ENCODE measurements at regions not wholly inside any gene's neighbourhood (a gene's known extent, or its start where the extent isn't known, plus 50 kb on each side); places are given as distances from the start of the nearest gene placed in this dataset.

DNA sequence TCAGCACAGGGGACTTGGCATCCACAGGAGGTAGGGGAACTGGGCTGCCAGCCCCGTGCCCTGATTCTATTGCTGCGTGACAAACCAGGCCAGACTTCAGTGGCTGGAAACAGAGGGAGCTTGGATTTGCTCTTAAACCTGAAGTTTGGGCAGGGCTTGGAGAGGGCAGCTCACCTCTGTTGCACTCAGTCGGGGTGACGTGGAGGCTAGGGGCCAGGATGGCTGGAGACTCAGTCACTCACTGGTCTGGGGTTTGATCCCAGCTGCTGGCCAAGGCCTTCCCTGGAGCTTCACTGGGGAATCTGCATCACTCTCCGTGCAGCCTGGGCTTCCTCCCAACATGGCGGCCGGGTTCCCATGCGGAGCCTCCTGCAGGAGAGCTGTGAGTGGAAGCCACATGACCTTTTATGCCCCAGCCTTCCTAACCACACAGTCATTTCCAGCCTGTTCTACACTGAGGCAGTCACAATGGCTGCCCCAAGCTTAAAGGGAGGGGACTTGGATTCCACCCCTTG lies 175.2 kb upstream of the HDAC4 start:
- no peak for DNase-seq

- no peak for DNase-seq
Observed at GRCh38 chr2:239574434-239575156, 173.8 kb upstream of the HDAC4 start.

- no peak for DNase-seq
Observed at GRCh38 chr2:239574054-239574433, 173.2 kb upstream of the HDAC4 start.

DNA sequence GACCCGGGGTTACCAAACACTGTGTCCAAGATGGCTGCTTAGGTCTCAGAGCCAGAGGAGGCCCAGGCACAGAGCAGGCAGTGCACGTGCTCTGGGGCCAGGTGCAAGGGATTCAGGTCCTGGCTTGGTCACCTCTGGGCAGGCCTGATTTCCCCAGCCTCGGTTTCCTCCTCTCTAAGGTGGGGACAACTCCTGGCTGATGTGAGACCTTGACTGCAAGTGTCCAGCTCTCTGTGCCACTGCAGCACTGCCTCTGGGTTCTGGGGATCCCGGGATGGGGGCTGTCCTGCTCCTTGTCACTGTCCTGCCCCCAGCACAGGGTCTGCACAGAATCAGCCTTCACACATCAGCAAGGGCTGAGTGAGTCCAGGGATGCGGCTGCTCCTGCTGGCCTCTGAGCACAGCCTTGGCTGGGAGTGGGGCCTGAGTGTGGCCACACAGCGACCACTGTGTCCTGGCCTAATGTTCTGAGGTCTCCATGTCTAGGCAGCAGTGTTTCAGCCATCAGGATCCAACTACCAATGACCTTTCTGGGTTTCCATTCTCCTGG lies 170.2 kb upstream of the HDAC4 start:
- no peak for DNase-seq

- no peak for DNase-seq
Observed at GRCh38 chr2:239570216-239570925, 169.6 kb upstream of the HDAC4 start.

DNA sequence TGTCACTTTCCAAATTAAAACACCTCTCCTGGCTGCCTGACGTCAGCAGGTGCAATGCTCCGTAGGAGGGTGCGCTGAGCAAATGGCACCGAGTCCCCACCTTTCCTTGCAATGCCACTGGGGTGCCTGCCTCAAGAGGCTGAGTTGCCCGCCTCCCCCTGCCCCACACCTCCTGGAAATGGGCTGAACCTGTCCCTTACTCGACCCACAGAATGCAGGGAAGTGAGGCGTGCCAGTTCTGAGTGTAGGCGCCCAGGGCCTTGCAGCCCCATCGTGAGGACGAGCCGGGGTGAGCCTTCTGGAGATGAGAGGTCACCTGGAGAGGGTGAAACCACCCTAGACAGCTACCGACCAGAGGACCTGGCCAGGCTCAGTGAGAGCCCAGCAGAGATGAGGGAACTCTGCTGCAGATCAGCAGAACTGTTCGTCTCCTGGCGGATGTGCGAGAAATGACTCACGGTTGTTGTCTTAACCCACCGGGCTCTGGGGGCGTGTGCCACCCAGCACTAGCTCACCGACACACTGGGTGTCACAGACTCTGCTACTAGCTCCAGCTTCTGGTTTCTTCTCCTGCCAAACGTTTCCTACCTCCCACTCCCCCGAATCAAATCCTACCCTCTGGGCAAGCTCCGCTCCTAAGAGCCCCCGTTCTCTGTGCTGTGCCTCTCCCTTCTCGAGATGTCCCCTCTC lies 168.7 kb upstream of the HDAC4 start:
- DNase-seq, result no peak

DNA sequence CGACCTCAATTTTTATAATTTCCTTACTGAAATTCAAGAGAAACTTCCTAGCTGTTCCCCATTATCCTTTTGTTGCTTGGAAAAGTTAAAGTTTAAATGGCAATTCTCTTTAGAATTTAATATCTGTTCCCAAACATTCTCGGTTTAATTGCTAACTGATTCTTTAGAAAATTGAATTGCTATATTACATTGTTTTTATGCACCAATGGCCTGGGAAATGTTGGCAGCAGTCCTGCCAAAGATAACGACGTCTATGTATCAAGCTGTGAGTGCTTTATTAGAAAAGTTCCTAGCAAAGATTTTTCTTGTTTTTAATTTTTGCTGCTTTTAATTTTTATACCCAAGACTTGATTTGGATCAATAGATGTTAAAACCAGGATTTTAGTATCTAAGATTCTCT lies 167.8 kb upstream of the HDAC4 start:
- DNase-seq, result no peak

DNA sequence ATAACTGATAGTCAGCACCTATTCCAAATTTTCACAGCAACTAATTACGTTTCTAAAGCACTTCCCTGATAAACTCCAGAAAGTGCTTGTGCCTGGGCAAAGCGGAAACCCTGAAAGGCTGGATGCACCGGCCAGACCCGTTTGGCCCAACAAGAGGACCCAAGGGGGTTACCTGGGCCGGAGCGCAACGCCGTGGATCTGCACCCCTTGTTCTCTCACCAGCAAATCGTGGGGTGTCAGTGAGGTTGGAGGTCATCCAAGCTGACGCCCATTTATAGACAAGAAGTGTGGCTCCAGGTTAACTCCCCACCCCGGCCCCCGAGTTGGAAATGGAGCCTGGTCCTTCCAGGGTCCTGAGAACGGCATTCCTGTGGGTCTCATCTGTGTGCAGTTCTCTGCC lies 167.0 kb upstream of the HDAC4 start:
- DNase-seq, result no peak

DNA sequence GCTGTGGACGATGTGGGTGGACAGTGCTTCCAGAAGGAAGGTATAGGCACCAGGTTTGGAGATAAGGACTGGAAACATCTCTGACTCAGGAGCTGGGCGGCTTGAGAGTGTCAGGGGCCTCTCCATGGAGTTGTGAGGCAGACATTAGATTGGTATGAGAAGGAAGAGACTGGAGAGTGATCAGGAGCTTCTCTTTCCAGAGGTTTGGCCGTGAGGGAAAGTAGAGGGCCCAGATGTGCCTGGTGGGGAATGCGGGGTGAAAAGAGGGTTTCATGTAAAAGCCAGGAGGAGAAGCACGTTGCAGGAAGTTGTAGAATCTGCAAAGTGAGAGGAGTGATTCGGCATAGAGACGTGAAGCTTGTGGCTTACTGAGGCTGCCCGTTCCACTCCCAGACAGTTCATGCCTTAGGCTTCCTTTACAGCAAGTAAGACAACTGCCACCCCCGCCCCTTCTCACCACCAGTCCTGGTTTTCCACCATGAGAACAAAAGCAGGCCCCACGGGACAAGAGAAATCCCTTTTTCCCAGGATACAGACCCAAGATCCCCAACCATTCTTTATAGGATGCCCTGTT lies 166.3 kb upstream of the HDAC4 start:
- no peak for DNase-seq

DNA sequence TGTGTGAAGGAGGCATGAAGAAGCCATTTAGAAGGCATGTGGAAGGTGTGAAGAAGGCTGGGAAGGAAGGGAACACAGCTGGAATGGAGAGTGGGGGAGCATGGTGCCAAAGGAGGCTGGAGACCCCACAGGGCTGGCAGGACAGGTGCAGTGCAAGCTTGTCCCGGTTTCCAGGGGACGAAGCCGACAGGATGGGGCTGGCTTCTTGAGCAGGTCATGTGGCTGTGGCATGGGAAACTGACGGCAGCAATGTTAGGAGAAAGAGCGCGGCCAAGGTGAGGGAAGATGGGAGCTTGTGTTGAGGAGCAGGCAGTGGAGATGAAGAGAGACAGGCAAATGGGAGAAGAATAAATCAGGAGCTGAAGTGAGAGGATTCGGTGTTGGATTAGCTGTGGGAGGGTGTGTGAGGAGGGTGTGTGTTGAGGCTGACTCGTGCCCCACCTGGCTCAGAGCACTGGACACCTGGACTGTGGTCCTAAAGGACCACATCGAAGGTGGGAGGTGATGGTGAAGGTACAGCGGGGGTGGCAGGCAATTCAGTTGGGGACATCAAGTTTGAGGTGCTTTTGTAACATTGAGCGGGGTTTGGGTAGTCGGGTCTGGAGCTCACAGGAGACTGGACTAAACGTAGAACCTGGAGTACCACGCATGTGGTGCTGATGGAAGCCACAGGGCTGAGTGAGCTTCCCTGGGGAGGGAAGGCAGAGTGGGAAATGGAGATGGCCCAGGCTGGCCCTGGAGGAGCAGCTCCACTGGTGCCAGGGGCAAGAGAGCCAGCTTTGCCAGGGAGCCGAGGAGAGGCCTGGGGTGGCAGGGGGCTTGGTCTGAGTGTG lies 165.6 kb upstream of the HDAC4 start:
- no peak for DNase-seq

- no peak for DNase-seq
Observed at GRCh38 chr2:239564587-239564986, 163.8 kb upstream of the HDAC4 start.

GRCh38 chr2:239563561-239563960 lies 162.7 kb upstream of the HDAC4 start:
- no peak for DNase-seq

DNA sequence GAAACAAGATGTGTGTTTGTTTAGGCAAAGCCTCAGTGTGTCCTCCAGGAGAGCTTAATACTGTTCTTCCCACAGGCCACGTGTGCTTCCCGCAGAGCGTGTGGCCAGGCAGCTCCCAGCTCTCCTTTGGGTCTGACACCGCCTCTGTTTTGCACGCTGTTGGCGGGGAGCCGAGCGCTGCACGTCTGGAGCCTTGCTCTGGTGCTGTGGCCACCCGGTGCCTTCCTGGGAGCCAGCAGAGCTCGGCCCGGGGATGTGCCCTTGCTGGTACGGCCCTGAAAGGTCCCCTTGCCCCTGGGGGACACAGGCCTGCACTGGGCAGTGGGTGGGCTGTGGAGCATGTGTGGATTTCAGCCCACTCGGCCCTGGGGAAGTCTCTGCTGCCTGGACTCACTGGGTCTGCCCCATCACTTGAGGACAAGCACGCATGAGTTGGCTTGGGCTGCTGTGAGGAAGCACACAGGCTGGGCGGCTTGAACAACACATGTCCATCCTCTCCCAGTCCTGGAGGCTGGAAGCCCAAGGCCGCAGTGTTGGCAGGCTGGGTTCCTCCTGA lies 160.7 kb upstream of the HDAC4 start:
- no peak for DNase-seq

- DNase-seq, result no peak
Observed at GRCh38 chr2:239559417-239560261, 158.8 kb upstream of the HDAC4 start.

DNA sequence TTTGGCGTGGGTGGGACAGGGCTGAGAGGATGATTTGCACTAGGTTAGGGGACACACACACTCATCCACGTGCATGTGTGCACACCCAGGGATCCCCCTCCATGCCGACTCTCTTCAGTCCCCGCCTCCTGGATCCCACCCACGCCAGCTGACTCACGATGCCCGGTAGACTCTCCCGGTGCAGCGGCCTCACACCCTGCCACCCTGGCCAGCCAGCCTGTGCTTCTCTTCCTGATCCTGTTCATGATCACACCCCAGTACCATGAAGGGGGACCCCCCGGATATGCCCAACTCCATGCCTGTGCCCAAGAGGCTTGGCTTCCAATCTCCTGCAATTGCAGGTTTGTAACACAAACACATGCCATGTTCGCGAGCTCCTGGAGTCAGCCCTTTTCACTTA lies 157.8 kb upstream of the HDAC4 start:
- DNase-seq, result no peak

DNA sequence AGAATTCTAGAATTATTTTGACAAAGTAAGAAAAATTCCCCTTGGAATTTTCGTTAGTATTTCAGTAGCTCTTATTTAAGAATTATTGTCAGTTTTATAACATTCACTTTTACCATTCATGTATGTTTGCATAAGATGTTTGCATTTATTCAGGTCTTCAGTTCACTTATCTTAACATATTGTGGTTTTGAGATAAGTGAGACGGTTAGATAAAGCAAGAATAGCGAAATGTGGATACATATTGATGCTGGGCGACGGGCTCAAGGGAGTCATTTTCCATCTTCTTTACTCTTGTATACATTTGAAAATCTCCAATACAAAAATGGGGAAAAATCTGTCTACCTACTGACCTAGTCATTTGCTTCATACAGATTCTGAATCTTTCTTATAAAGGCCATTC lies 156.7 kb upstream of the HDAC4 start:
- DNase-seq, result no peak

- no peak for DNase-seq
Observed at GRCh38 chr2:239555571-239555905, 154.7 kb upstream of the HDAC4 start.

DNA sequence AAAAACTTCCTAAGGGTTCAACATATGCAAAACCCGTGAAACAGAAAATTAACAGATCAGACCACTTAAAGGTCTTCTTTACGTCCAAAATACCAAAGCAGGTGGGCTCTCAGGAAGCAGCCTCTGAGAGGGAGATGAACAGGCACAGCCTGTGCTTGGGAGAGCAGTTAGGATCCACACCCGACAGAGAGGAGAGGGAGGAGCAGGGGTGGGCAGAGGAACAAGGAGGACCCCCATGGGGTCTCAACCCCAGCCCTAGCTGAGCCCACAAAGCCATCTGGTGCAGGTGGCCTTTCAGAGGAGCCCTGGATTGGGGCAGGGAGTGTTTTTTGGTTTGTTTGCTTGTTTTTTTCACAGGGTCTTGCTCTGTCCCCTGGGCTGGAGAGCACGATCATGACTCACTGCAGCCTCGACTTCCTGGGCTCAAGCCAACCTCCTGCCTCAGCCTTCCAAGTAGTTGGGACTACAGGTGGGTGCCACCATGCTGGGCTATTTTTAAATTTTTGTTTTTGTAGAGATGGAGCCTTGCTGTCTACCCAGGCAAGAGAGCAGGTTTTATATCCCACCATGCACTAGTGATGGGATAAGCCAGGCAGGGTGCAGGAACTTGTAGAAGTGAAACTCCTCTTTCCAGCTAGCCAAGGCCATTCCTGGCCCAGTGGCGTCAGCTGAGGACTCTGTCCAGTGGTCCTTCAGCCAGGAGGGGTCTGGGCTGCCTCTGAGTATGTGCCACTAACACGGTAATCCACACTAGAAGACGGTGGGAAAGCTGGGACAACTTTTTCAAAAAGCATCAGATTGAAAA lies 154.1 kb upstream of the HDAC4 start:
- DNase-seq, result no peak

- DNase-seq, result no peak
Observed at GRCh38 chr2:239553376-239554000, 152.7 kb upstream of the HDAC4 start.
